Stomach (tissue), 4 donors: ENCODE measurements at regions not wholly inside any gene's neighbourhood (a gene's known extent, or its start where the extent isn't known, plus 50 kb on each side); places are given as distances from the start of the nearest gene placed in this dataset.

Source experiments
- POLR2A ChIP-seq, 4 donors: fragments of 450-650 bp; IDR thresholded peaks; one replicate each; pipeline ENCODE4 v1.6.1; 2016; ENCODE audit warnings: antibody characterized with exemption in 4 of 4, control low read depth in 2 of 4, mild to moderate bottlenecking in 1 of 4, moderate library complexity in 1 of 4
- POLR2AphosphoS5 ChIP-seq, 3 donors: sonication (generic); formaldehyde crosslinking; IDR thresholded peaks; one replicate each; pipeline ENCODE4 v1.6.1; 2016; ENCODE audit warnings: antibody characterized with exemption in 3 of 3
- TF ChIP-seq, protein P1 (sequence below), 7 experiments: fragments of 450-650 bp in 4 of 7; fragments of 200-600 bp in 3 of 7; sonication (generic) in 3 of 7; IDR thresholded peaks; one replicate each; pipeline ENCODE4 v1.5.1; 2016 to 2019; ENCODE audit warnings: antibody characterized with exemption in 7 of 7, control low read depth in 2 of 7, mild to moderate bottlenecking in 1 of 7

DNA sequence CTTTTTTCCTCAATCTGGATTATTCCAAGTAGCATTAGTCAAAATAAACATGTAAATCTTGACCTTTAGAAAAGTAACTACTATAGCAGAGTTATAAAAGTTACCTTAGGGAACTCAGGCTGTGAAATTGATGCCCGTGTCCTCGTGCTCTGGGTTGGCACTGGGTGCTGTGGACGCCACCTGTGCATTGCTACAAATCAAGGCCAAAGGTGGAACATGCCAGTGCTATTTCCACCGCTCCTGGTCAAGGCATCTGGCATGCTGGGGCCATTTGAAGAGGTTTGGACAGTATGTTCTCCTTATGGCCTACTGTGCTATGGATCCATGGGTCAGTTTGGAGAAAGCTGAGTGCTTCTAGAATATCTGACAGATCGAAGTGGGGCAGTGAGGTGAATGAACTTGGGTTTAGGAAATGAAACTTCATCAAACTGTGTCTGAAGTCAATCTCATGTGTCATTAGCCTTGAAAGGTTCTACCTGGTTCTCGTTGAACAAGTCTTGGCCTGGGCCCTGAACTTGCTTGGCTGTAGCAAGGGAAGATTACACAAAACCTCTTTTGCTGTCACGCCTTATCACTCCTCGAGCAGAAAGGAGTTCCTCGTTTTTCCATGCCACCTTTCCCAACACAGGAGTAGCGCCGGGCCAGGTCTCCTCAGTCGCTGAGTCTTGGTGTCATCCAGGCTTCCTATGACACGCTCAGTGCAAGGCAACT, 397.6 kb upstream of the RGMA start:
- no peak for TF ChIP-seq POLR2A (IDR thresholded peaks at IDR 0.05)
- TF ChIP-seq POLR2AphosphoS5 (IDR thresholded peaks at IDR 0.05): no peak
- TF ChIP-seq, protein P1, sequence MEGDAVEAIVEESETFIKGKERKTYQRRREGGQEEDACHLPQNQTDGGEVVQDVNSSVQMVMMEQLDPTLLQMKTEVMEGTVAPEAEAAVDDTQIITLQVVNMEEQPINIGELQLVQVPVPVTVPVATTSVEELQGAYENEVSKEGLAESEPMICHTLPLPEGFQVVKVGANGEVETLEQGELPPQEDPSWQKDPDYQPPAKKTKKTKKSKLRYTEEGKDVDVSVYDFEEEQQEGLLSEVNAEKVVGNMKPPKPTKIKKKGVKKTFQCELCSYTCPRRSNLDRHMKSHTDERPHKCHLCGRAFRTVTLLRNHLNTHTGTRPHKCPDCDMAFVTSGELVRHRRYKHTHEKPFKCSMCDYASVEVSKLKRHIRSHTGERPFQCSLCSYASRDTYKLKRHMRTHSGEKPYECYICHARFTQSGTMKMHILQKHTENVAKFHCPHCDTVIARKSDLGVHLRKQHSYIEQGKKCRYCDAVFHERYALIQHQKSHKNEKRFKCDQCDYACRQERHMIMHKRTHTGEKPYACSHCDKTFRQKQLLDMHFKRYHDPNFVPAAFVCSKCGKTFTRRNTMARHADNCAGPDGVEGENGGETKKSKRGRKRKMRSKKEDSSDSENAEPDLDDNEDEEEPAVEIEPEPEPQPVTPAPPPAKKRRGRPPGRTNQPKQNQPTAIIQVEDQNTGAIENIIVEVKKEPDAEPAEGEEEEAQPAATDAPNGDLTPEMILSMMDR (IDR thresholded peaks at IDR 0.05): no peak
